ENCODE measurements at regions not wholly inside any gene's neighbourhood (a gene's known extent, or its start where the extent isn't known, plus 50 kb on each side); places are given as distances from the start of the nearest gene placed in this dataset.

- Histone ChIP-seq H3K4me1 (ENCODE audit: insufficient read depth, low read length, severe bottlenecking) (no peaks in the 10 kb centered on the region), H3K36me3 (ENCODE audit: insufficient read depth, low read length) (no peaks in the 10 kb centered on the region), H4K20me1 (ENCODE audit: insufficient read depth, low read length) (no peaks in the 10 kb centered on the region), H3F3A (ENCODE audit: insufficient read depth, low read length) (no peaks in the 10 kb centered on the region), H3K9me2 (ENCODE audit: low read depth, low read length) (no peaks in the 10 kb centered on the region), H3K27me3 (ENCODE audit: insufficient read depth, low read length) (no peaks in the 10 kb centered on the region), H3K79me2 (ENCODE audit: insufficient read depth, low read length) (no peaks in the 10 kb centered on the region), H3K4me3 (ENCODE audit: low read depth, low read length, poor library complexity, severe bottlenecking) (no peak overlapping the region), H3K4me2 (ENCODE audit: low read length) (no peak overlapping the region), H3K9me3 (ENCODE audit: low read length) (no peaks in the 10 kb centered on the region), H3K27ac (ENCODE audit: low read depth, low read length, poor library complexity, severe bottlenecking) (no peak overlapping the region), H3K9ac (ENCODE audit: low read length) (no peak overlapping the region), H2AFZ (ENCODE audit: low read length) (no peak overlapping the region)
- TF ChIP-seq CTCF (IDR thresholded peaks at IDR 0.05; ENCODE audit: low read length) (no peak), EZH2 (IDR thresholded peaks at IDR 0.05; ENCODE audit: borderline replicate concordance, low read length) (no peak)
These were observed 222.4 kb downstream of the DIRAS2 start for GRCh38 chr9:90420211-90420610.

GRCh38 chr9:90420768-90421513, 221.7 kb downstream of the DIRAS2 start:
- Histone ChIP-seq H4K20me1 (ENCODE audit: insufficient read depth, low read length) (no peaks in the 10 kb centered on the region), H3K4me1 (ENCODE audit: insufficient read depth, low read length, severe bottlenecking) (no peaks in the 10 kb centered on the region), H3K9me3 (ENCODE audit: low read length) (no peaks in the 10 kb centered on the region), H3K27me3 (ENCODE audit: insufficient read depth, low read length) (no peaks in the 10 kb centered on the region), H3F3A (ENCODE audit: insufficient read depth, low read length) (no peaks in the 10 kb centered on the region), H3K27ac (ENCODE audit: low read depth, low read length, poor library complexity, severe bottlenecking) (no peak overlapping the region), H2AFZ (ENCODE audit: low read length) (no peak overlapping the region), H3K9ac (ENCODE audit: low read length) (no peak overlapping the region), H3K4me2 (ENCODE audit: low read length) (no peak overlapping the region), H3K36me3 (ENCODE audit: insufficient read depth, low read length) (no peaks in the 10 kb centered on the region), H3K4me3 (ENCODE audit: low read depth, low read length, poor library complexity, severe bottlenecking) (no peak overlapping the region), H3K9me2 (ENCODE audit: low read depth, low read length) (no peaks in the 10 kb centered on the region), H3K79me2 (ENCODE audit: insufficient read depth, low read length) (no peaks in the 10 kb centered on the region)
- no peak for TF ChIP-seq CTCF (IDR thresholded peaks at IDR 0.05; ENCODE audit: low read length)
- no peak for TF ChIP-seq EZH2 (IDR thresholded peaks at IDR 0.05; ENCODE audit: borderline replicate concordance, low read length)

GRCh38 chr9:90421786-90422185, 220.8 kb downstream of the DIRAS2 start:
- no peak overlapping the region for H3K4me3 ChIP-seq (ENCODE audit: low read depth, low read length, poor library complexity, severe bottlenecking)
- H3K9ac ChIP-seq (ENCODE audit: low read length), result no peak overlapping the region
- H3K4me2 ChIP-seq (ENCODE audit: low read length), result no peak overlapping the region
- no peaks in the 10 kb centered on the region for H3F3A ChIP-seq (ENCODE audit: insufficient read depth, low read length)
- no peaks in the 10 kb centered on the region for H3K9me3 ChIP-seq (ENCODE audit: low read length)
- no peaks in the 10 kb centered on the region for H3K4me1 ChIP-seq (ENCODE audit: insufficient read depth, low read length, severe bottlenecking)
- no peaks in the 10 kb centered on the region for H3K9me2 ChIP-seq (ENCODE audit: low read depth, low read length)
- H3K27ac ChIP-seq (ENCODE audit: low read depth, low read length, poor library complexity, severe bottlenecking), result no peak overlapping the region
- no peaks in the 10 kb centered on the region for H3K79me2 ChIP-seq (ENCODE audit: insufficient read depth, low read length)
- no peaks in the 10 kb centered on the region for H3K36me3 ChIP-seq (ENCODE audit: insufficient read depth, low read length)
- TF ChIP-seq CTCF (IDR thresholded peaks at IDR 0.05; ENCODE audit: low read length) (no peak), EZH2 (IDR thresholded peaks at IDR 0.05; ENCODE audit: borderline replicate concordance, low read length) (no peak)
- H3K27me3 ChIP-seq (ENCODE audit: insufficient read depth, low read length), result no peaks in the 10 kb centered on the region
- H2AFZ ChIP-seq (ENCODE audit: low read length), result no peak overlapping the region
- H4K20me1 ChIP-seq (ENCODE audit: insufficient read depth, low read length), result no peaks in the 10 kb centered on the region

All from OCI-LY1 (cell line).